ENCODE measurements at regions not wholly inside any gene's neighbourhood (a gene's known extent, or its start where the extent isn't known, plus 50 kb on each side); places are given as distances from the start of the nearest gene placed in this dataset.
"Not testable (repeated sequence)": the region's sequence is repeated elsewhere in the genome, so short reads cannot be mapped to it uniquely, and the experiment has no call there.

- DNase-seq (ENCODE audit: low spot score): no peak
Measured at GRCh38 chr3:177852001-177852807, 654.9 kb upstream of the TBL1XR1 start.

- no peak for DNase-seq (ENCODE audit: low spot score)
Measured at GRCh38 chr3:177855021-177855420, 657.7 kb upstream of the TBL1XR1 start.

- no peak for DNase-seq (ENCODE audit: low spot score)
Measured at GRCh38 chr3:177860184-177860583, 662.9 kb upstream of the TBL1XR1 start.

- DNase-seq (ENCODE audit: low spot score): no peak
Measured at GRCh38 chr3:177862962-177863491, 665.7 kb upstream of the TBL1XR1 start.

GRCh38 chr3:177871267-177871666 lies 665.0 kb upstream of the KCNMB2 start:
- not testable (repeated sequence) for DNase-seq (ENCODE audit: low spot score)

- DNase-seq (ENCODE audit: low spot score): no peak
Measured at GRCh38 chr3:177878192-177878591, 658.0 kb upstream of the KCNMB2 start.

GRCh38 chr3:177878957-177879356 lies 657.3 kb upstream of the KCNMB2 start:
- no peak for DNase-seq (ENCODE audit: low spot score)

GRCh38 chr3:177881351-177881750 lies 654.9 kb upstream of the KCNMB2 start:
- no peak for DNase-seq (ENCODE audit: low spot score)

GRCh38 chr3:177882124-177882648 lies 654.0 kb upstream of the KCNMB2 start:
- no peak for DNase-seq (ENCODE audit: low spot score)

GRCh38 chr3:177883091-177883490 lies 653.1 kb upstream of the KCNMB2 start:
- DNase-seq (ENCODE audit: low spot score): no peak

GRCh38 chr3:177883957-177884356 lies 652.3 kb upstream of the KCNMB2 start:
- no peak for DNase-seq (ENCODE audit: low spot score)

GRCh38 chr3:177885063-177885462 lies 651.2 kb upstream of the KCNMB2 start:
- no peak for DNase-seq (ENCODE audit: low spot score)

GRCh38 chr3:177886501-177886900 lies 649.7 kb upstream of the KCNMB2 start:
- no peak for DNase-seq (ENCODE audit: low spot score)

GRCh38 chr3:177887475-177887874 lies 648.8 kb upstream of the KCNMB2 start:
- no peak for DNase-seq (ENCODE audit: low spot score)

- DNase-seq (ENCODE audit: low spot score): no peak
Measured at GRCh38 chr3:177889161-177889560, 647.1 kb upstream of the KCNMB2 start.

GRCh38 chr3:177889652-177890358 lies 646.4 kb upstream of the KCNMB2 start:
- DNase-seq (ENCODE audit: low spot score): no peak

GRCh38 chr3:177890359-177890683 lies 645.9 kb upstream of the KCNMB2 start:
- DNase-seq (ENCODE audit: low spot score): no peak

- DNase-seq (ENCODE audit: low spot score): not testable (repeated sequence)
Measured at GRCh38 chr3:177891569-177891968, 644.7 kb upstream of the KCNMB2 start.

- DNase-seq (ENCODE audit: low spot score): no peak
Measured at GRCh38 chr3:177893331-177893730, 642.9 kb upstream of the KCNMB2 start.

GRCh38 chr3:177894081-177894728 lies 642.0 kb upstream of the KCNMB2 start:
- DNase-seq (ENCODE audit: low spot score): no peak

GRCh38 chr3:177898185-177898584 lies 638.1 kb upstream of the KCNMB2 start:
- DNase-seq (ENCODE audit: low spot score): no peak

- no peak for DNase-seq (ENCODE audit: low spot score)
Measured at GRCh38 chr3:177899275-177900067, 636.8 kb upstream of the KCNMB2 start.
